Right ventricle myocardium superior (tissue), 1 donor: ENCODE measurements at regions not wholly inside any gene's neighbourhood (a gene's known extent, or its start where the extent isn't known, plus 50 kb on each side); places are given as distances from the start of the nearest gene placed in this dataset.

Experiments
- ATAC-seq: fragments of 200-7000 bp; cut with Tn5 transposase; one replicate; pipeline ENCODE4 v1.9.1; 2020; ENCODE audit warnings: mild to moderate bottlenecking; ENCODE audit not compliant: poor library complexity
- DNase-seq: peaks from one replicate; pipeline ENCODE4 v3.0.0-alpha.2; 2020
- intact Hi-C: fragments of 100-400 bp; cut with DNase I; formaldehyde crosslinking; loops from one replicate; pipeline ENCODE4 v1.11.2; 2022
- donor health status: DM: no; HTN: yes; CAD: no; lungs with severe emphysema.

DNA sequence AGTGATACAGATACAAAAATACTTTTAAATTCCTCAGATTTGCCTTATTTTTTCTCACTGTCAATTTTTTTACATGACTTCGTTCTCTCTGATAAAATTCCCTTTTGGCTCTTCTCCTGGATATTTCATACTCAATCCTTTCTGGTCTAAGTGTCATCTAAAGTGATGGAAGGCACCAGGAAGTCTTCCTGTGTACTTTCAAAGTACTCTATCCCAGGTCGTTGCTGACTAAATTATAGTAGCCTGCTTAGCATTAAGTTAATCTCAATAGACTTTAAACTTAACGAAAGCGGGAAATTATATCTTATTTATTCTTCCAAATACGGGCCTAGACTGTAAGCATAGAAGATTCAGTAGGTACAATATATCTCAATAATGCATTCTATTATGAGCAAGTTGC lies 67.8 kb downstream of the CASP12 start:
- ATAC-seq = no peak
- DNase-seq = no peak
- intact Hi-C loops = no loop called here

DNA sequence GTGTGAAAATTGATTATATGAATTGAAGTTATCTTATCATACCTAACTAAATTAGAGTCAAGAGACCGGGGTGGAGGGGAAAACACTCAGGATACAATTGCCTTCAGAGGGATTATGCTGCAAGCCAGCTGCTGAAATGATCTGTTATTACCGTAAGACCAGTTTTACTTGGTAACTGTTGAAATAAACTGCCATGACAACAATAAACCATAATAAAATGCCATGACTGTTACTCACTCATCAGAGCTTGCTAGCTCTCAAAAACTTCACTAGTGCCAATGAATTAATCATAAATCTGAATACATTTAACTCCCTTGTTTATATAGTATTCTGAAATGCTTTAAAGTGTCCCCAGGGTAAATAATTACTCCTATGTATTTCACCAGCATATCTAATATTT lies 68.2 kb downstream of the CASP12 start:
- ATAC-seq = no peak

DNA sequence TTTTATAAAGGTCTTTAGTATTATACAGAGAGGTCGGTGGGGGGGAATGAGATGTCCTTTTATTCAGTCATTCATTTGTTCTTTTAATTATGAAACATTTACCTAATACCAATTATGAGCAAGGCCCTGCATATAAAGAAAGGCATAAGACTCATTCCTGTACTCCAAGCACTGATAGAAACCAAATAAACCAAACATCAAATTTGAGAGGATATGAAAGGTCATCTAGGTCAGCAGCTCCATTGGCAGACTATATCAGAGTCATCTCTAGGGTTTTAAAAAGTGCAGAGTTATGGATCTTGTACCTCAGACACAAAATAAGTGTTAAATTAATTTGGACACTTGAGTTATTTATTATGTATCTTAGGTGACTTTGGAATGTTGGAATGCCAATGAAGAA lies 71.5 kb downstream of the CASP12 start:
- ATAC-seq (no peak), DNase-seq (no peak)
- intact Hi-C loops = no loop called here

More for the DNA sequence above, 68.2 kb downstream of the CASP12 start:
- DNase-seq = no peak
- intact Hi-C loops = no loop called here

DNA sequence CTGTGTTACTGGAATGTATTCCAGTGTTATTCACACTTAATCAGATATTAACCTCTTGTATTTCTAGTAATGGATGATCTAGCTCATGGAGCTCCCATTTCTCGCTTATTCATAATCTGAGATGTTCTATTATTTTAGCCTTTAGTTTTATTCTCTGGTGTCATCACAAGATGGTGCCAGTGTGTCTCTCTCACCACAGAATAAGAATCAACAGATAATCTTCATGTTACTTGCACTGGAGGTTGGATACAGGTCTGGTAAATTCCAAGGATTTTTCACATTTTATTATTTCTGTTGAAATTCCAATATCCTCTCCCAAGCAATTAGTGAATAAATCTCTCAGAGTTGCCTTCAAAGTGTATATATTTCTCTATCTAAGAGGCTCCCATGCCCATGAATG lies 74.6 kb downstream of the CASP12 start:
- ATAC-seq (no peak), DNase-seq (no peak)
- intact Hi-C loops = no loop called here

DNA sequence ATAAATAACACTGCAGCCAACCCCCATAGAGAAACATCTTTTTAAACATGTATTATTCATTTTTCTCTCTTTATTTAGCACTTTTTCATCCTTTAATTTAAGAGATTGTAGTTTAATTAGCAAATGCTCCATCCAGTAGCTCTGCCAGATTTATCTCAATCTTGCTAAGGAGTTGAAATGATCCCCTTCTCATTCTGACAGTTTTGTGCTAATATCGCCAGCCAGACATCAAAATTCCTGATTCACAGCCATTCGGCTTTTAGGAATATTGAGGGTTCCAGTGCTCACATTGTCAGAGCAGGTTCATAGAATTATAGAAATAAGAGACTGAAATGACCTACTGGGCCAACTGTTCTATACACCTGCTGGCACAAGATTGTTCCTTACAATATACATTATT lies 77.8 kb downstream of the CASP12 start:
- ATAC-seq (no peak), DNase-seq (no peak)
- intact Hi-C loops = no loop called here

DNA sequence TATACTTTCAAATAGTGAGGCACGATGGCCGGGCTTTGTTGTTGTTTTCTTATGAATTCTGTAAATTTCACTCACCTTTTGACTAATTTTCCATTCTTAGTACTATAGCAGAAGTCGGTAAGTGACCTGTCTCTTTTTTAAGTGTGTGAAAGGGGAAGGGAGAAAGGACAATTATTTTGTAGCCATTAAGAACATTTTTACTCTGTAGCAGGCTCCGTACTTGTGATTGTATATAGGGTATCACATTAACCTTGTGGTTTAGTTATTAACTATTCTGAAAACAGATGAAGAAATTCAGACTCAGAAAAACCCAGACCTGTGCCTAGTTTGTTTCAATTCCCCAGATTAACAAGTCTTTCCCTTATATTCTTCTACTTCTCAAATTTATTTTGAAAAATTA lies 78.7 kb downstream of the CASP12 start:
- ATAC-seq (no peak), DNase-seq (no peak)
- intact Hi-C loops = no loop called here

DNA sequence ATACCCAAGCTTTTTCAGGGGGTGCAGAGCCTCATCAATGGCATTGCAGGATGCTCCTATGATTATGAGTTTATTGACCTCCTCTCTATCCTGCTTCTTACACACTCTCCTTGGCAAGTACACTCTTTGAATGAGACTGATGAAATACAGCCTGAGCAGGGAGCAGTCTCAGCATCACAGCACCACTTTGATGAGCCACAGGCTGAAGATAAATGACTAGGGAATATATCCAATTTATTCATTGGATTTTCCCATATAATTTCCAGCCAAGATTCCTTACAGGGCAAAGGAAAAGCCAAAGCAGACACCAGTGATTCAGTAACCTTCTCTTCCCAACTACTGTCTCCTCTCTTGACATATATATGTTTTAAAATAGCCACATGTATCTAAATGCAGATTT lies 79.2 kb downstream of the CASP12 start:
- intact Hi-C loops = no loop called here
- DNase-seq (no peak), ATAC-seq (no peak)

DNA sequence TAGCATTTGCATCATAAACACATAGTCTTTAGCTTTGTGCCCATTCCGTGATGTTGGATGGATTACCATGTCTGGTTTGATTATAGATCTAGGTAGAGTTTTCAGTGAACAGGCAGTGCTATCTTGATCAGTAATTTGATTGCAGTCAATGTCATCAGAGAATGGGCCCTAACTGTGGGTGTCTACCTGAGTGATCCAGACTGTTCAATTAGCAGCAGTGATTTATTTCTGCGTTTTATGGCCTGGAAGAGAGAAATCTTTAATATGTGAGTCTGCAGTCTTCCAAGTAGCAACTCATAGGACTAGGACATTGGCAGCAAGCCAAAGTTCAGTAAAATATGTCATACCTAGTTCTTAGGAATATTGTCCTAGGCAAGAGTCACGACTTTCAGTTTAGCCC lies 80.3 kb downstream of the CASP12 start:
- intact Hi-C loops = no loop called here
- no peak for ATAC-seq

DNA sequence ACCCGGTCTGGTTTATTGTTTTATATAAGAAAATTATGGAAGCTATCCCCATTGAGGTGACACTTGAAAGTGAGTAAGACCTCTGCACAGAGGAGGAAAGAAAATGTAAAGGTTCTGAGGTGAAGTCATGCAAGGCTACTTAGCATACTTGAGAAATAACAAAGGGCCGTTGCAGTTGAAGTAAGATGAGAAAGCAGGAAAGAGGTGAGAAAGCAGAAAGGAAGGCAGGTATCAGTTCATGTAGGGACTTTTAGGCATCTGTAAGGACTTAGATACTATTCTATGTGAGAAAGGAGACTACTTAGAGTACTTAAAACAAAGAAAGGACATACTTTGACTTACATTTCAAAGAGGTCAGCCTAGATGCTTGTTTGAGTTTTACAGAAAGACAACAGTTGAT lies 84.7 kb downstream of the CASP12 start:
- no peak for ATAC-seq
- intact Hi-C loops = no loop called here
- DNase-seq = no peak

More for the DNA sequence above, 80.3 kb downstream of the CASP12 start:
- DNase-seq = no peak

DNA sequence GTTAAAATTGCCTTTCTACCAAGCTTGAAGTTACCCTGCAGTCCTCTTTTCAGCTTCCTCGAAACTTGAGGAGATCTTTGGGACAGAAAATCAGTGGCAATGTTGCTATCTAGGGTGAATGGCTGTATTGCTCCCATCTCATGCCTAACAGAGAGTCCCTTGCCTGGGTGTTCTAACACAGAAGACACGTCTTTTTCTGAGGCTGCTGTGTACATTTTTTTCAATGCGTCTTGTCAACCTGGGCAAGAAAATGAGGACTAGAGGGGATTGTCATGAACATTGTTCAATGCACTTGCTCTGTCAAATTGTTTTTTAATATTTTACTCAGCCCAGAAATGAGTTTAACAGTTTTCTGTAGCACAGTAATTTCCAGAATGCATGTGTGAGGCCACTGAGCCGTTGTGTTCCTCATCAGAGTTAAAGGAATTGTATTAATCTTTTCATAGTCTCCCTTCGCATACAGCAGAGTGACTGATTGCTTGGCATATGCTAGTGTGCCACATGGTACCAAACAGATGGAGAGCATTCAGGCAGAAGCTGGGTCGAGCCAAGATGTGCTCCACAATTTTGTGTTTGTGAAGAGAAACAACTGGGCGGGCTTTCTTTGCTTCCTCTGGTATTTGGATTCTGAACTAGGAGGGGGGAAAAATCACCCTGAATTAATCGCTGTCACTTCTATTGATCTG lies 86.0 kb downstream of the CASP12 start:
- intact Hi-C loops = no loop called here
- DNase-seq (no peak), ATAC-seq (no peak)

DNA sequence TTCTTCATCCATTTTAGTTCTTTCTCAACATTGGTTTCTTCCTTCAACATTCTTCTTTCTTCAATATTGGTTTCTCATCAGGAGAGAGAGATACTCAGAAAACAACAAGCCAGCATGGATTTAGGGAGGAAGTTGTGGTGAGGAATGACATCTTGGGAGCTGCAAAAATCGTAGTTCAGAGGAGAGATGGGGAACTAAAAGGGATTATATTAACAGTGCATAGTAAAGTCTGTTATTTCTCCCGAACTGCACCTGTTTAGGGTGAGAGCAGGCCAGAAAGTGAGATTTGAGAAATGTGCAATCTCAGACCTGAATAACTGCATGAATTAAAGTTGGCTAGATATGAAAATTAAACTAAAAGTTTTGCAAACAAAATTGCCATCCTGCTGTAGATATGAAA lies 94.5 kb downstream of the CASP12 start:
- ATAC-seq (no peak), DNase-seq (no peak)
- intact Hi-C loops = no loop called here

DNA sequence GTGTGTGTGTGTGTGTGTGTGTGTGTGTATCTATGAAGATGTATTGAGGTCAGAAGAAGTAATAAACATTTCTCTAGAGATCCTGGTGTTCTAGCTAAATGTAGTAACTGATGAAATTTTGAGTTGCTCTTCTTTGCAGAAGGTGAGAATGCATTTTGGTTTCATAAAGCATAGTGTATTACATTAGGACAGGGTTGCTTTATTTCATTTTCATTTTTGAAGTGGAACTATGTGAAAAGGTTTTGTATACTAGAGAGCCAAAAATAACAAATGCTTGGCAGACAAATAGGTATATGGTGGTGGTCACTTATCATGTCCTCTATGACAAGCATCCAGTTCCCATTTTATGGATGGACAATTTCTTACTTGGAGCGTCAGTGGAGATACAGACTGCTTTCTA lies 99.0 kb downstream of the CASP12 start:
- intact Hi-C loops = no loop called here
- DNase-seq = no peak
- ATAC-seq = no peak

DNA sequence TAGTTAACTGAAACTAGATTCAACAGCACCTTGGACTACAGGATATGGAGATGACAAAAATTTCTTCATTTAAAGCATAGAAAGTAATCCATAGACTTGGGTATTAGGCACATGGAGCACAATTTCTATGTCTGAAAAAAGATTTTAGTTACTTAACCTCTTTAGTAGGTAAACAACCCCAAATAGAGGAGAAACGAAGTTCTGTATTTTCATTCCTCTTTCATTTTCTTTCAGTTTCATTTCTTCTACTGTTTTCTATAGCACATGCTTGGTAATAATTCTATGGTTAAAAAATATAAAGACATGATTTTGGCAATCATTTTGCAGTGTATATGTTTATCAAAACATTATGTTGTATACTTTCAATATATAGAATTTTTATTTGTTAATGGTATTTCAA lies 99.5 kb downstream of the CASP12 start:
- no peak for DNase-seq
- intact Hi-C loops = no loop called here

DNA sequence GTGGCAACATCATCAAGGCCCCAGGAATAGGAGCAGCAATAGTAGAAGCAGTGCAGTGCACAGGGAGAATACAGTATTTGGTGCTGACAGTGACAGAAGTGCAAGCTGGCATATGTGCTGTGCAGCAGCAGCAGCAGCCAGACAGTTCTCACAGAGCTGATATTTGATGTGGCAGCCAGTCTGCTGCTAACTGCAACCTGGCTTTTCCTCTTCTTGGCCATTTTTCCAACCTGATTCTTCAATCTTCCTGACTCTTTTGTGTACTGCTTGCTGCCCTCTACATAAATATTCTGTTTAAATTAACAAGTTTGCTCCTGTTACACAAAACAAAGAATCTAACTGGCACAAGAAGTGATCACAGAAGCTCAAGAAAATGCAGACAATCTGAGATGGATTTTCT lies 102.0 kb downstream of the CASP12 start:
- intact Hi-C loops = no loop called here
- ATAC-seq (no peak), DNase-seq (no peak)

More for the DNA sequence above, 99.5 kb downstream of the CASP12 start:
- ATAC-seq = no peak

DNA sequence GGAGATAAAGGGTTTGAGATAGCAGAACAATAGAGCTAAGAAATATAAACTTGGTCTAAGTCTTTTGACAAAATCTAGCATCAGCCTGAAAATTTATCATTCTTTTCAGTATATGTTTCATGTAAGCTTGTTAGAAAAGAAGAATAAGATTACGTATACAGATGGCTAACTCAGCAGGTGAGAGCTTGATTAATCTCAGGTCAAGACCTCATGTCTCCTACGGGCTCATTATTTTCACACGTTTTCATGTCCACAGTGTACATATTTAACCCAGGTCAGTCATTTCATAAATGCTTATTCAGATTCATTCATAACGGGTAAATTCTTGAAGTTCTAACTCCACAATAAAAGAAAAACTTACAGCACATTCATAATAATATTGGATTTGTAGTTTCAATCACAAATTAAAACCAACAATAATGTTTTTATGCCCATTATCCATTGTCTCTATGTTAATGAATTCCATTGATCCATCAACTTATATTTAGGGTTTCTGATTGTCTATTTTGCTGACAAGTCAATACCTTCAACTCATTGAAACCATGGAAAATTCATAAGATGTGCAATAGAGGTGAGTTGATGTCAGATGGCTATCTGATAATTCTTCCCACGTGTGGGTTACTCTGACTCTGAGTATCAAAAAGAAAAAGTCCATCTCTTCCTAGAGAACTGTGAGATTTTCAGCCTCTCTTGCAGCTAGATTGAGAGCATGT lies 102.6 kb downstream of the CASP12 start:
- DNase-seq (no peak), ATAC-seq (no peak)
- intact Hi-C loops = no loop called here

DNA sequence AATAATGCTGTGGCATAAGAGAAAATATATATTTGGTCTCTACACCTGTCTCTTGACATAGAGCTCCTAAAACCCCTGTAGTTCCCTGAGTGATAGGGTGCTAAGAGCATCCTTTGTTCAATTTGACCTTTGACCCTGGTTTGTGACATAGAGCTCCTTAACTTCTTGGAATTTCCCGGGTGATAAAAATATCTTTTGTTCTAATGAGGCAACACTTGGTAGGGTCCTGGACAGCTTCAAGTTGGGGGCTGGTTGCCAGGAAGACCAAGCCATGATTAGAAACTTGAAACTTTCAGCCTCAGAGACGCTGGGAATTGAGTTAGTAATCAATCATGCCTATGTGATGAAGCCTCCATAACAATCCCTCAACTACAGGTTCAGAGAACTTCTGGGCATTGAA lies 105.4 kb downstream of the CASP12 start:
- ATAC-seq = no peak
- intact Hi-C loops = no loop called here
- no peak for DNase-seq

DNA sequence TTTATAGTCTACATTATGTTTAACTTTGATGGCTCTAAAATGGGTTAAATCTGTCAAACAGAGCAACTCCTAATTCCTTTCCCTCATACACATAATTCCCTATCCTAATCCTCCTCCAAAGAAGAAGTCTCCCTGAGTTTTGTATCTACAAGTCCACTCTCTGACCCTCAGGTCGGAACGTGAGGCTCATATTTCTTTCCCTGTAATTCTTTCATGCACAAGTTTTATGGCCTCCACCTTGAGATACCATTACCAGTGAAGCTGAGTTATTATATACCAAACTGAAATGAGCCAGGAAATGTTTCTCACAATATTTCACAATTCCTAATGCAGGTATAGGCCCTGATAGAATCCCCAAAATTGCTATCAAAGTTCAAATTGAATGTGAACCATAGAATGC lies 106.4 kb downstream of the CASP12 start:
- no peak for DNase-seq
- intact Hi-C loops = no loop called here
- ATAC-seq = no peak

DNA sequence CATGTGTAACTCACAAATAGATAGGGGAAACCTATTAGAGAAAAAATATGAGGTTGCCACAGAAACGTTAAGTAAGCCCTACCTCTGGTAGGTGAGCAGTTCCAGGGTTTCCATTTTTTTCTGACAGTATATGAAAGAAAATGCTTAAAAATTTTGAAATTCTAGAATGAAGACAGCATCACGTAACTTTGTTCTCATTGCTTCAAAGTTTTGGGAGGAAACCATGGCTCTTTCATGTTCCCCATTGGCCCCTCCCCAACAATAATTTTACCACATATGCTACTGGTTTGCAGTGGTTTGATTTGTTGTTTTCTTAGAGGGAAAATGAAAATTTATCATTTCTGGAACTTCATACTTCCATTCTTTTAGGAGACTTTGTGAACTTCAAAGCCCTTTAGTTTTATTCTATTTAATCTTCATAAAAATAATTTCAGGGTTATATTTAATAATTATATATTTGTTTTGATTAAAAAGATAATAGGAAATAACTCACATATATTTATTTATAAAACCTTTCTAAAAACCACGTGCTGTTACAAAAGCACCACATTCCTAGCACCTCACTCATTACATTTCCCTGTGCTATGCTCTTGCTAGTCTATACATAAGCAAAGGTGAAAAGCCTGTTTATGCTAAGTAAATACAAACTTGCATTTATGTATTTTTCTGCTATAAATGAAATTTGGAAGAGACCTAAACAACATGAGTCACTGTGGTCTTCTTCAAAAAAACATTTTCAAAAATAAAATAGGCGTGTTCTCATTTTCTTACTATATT lies 113.4 kb downstream of the CASP12 start:
- DNase-seq (no peak), ATAC-seq (no peak)
- intact Hi-C loops = no loop called here

DNA sequence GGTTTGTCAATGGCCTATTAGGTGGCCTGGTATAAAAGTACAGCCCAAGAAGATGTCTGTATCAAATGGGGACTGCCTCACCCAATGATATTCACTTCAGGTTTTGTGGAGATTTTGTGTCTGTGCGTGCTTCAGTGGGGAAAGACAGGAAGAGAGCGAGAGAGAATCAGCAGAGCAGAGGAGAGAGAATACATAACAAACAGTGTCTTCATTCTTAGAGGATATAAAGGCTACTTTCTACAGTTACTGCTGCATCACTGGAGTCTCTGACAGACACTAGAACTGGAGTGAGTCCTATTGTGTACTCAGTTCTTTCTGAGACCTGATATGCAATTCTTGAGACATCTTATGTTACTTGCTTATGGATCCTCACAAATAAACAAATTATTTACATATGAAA lies 115.0 kb downstream of the CASP12 start:
- no peak for DNase-seq
- intact Hi-C loops = no loop called here
- ATAC-seq = no peak

DNA sequence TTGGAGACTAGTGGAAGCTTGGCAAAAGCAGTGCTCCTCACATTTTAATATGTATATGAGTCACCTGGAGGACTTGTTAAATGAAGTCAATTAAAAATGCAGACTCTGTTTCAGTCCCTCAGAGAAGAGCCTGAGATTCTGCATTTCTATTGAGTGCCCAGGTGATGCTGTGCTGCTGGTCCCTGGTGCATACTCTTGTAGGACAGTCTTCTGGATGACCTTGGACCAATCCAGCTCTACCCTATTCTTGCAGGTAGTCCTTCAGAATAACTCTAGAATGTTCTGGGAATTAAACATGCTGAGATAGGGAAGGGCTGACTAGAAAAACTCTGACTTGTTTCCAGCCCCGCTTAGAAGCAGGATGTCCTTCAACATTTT lies 115.9 kb downstream of the CASP12 start:
- DNase-seq (no peak), ATAC-seq (no peak)
- intact Hi-C loops = no loop called here
